ENCODE measurements at regions not wholly inside any gene's neighbourhood (a gene's known extent, or its start where the extent isn't known, plus 50 kb on each side); places are given as distances from the start of the nearest gene placed in this dataset.
A peak's percentile ranks its signal among the peaks of the same experiment; 100 is the strongest.
"Not testable (repeated sequence)": the region's sequence is repeated elsewhere in the genome, so short reads cannot be mapped to it uniquely, and the experiment has no call there.

GRCh38 chr6:140446241-140446640, 1071.8 kb upstream of the CITED2 start:
- ChIA-PET POLR2A (no interaction called here), CTCF (no interaction called here)
- Mint-ChIP-seq H3K27me3 (ENCODE audit: insufficient read depth, unreplicated experiment) (no peaks in the 10 kb centered on the region), H3K27ac (ENCODE audit: low read depth, unreplicated experiment) (no peak overlapping the region), H3K9me3 (ENCODE audit: unreplicated experiment) (no peaks in the 10 kb centered on the region), H3K4me3 (ENCODE audit: unreplicated experiment) (no peak overlapping the region), H3K4me1 (ENCODE audit: insufficient read depth, unreplicated experiment) (no peaks in the 10 kb centered on the region), H3K36me3 (ENCODE audit: insufficient read depth, unreplicated experiment) (no peaks in the 10 kb centered on the region)
- BruUV-seq (replicated peaks), result no TSS peak
- TF ChIP-seq CTCF (IDR thresholded peaks at IDR 0.05; ENCODE audit: unreplicated experiment), result no peak
- intact Hi-C loops (cut with micrococcal nuclease), result no loop called here
- no peak for DNase-seq (ENCODE audit: unreplicated experiment)

GRCh38 chr6:140445474-140446004, 1071.1 kb upstream of the CITED2 start:
- ChIA-PET POLR2A (no interaction called here), CTCF (no interaction called here)
- no TSS peak for BruUV-seq (replicated peaks)
- TF ChIP-seq CTCF (IDR thresholded peaks at IDR 0.05; ENCODE audit: unreplicated experiment), result no peak
- Mint-ChIP-seq H3K4me3 (ENCODE audit: unreplicated experiment) (no peak overlapping the region), H3K36me3 (ENCODE audit: insufficient read depth, unreplicated experiment) (no peaks in the 10 kb centered on the region), H3K27me3 (ENCODE audit: insufficient read depth, unreplicated experiment) (no peaks in the 10 kb centered on the region), H3K27ac (ENCODE audit: low read depth, unreplicated experiment) (no peak overlapping the region), H3K9me3 (ENCODE audit: unreplicated experiment) (no peaks in the 10 kb centered on the region), H3K4me1 (ENCODE audit: insufficient read depth, unreplicated experiment) (no peaks in the 10 kb centered on the region)
- intact Hi-C loops (cut with micrococcal nuclease), result no loop called here
- peak; percentile 28 for DNase-seq (ENCODE audit: unreplicated experiment)

DNA sequence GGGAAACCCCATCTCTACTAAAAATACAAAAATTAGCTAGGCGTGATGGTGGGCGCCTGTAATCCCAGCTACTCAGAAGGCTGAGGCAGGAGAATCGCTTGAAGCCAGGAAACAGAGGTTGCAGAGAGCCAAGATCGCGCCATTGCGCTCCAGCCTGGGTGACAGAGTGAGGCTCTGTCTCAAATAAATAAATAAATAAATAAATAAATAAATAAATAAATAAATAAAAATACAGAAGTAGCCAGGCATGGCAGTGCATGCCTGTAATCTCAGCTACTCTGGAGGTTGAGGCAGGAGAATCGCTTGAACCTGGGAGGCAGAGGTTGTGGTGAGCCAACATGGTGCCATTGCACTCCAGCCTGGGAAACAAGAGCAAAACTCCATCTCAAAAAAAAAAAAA, 1068.7 kb upstream of the CITED2 start:
- H3K27ac Mint-ChIP-seq (ENCODE audit: low read depth, unreplicated experiment); H3K4me1 Mint-ChIP-seq (ENCODE audit: insufficient read depth, unreplicated experiment); DNase-seq (ENCODE audit: unreplicated experiment); H3K27me3 Mint-ChIP-seq (ENCODE audit: insufficient read depth, unreplicated experiment); H3K4me3 Mint-ChIP-seq (ENCODE audit: unreplicated experiment); H3K36me3 Mint-ChIP-seq (ENCODE audit: insufficient read depth, unreplicated experiment); BruUV-seq (replicated peaks); H3K9me3 Mint-ChIP-seq (ENCODE audit: unreplicated experiment); POLR2A ChIA-PET: not testable (repeated sequence)
- CTCF ChIA-PET, result interaction anchor here (0.6 to 1.2 kb wide), 4 partner anchors 20 to 679 kb away, joined by 3 to 4 read pairs (median 4); no protein-coding TSS in a partner anchor
- intact Hi-C loops (cut with micrococcal nuclease), result loop anchor here (5.0 kb wide), 2 partner anchors 391 to 1119 kb away; no protein-coding TSS in a partner anchor

- H3K27me3 Mint-ChIP-seq (ENCODE audit: insufficient read depth, unreplicated experiment), result no peaks in the 10 kb centered on the region
- no TSS peak for BruUV-seq (replicated peaks)
- TF ChIP-seq CTCF (IDR thresholded peaks at IDR 0.05; ENCODE audit: unreplicated experiment), result peak; percentile 45
- no peak overlapping the region for H3K27ac Mint-ChIP-seq (ENCODE audit: low read depth, unreplicated experiment)
- intact Hi-C loops (cut with micrococcal nuclease), result loop anchor here (1.0 to 5.0 kb wide), 6 partner anchors 389 to 1121 kb away; no protein-coding TSS in a partner anchor
- H3K4me1 Mint-ChIP-seq (ENCODE audit: insufficient read depth, unreplicated experiment), result peaks cover 19% of the 10 kb centered on the region
- DNase-seq (ENCODE audit: unreplicated experiment), result peak; percentile 40
- ChIA-PET POLR2A (interaction anchor here (1.0 to 2.0 kb wide), 3 partner anchors 417 to 1072 kb away, joined by 3 to 19 read pairs (median 3); partner anchors contain the start of gene CITED2), CTCF (interaction anchor here (0.6 to 1.7 kb wide), 7 partner anchors 13 to 1123 kb away, joined by 3 to 12 read pairs (median 6); partner anchors contain the start of gene CITED2)
- H3K4me3 Mint-ChIP-seq (ENCODE audit: unreplicated experiment), result no peak overlapping the region
- no peaks in the 10 kb centered on the region for H3K9me3 Mint-ChIP-seq (ENCODE audit: unreplicated experiment)
- H3K36me3 Mint-ChIP-seq (ENCODE audit: insufficient read depth, unreplicated experiment), result no peaks in the 10 kb centered on the region
Observed at GRCh38 chr6:140441256-140441655, 1066.8 kb upstream of the CITED2 start.

Data from MCF 10A (cell line).